ENCODE measurements at regions not wholly inside any gene's neighbourhood (a gene's known extent, or its start where the extent isn't known, plus 50 kb on each side); places are given as distances from the start of the nearest gene placed in this dataset.

GRCh38 chr5:85108471-85108870 lies 723.8 kb upstream of the EDIL3 start:
- Mint-ChIP-seq H3K27me3 (no peaks in the 10 kb centered on the region), H3K27ac (no peak overlapping the region), H3K9me3 (no peaks in the 10 kb centered on the region), H3K36me3 (no peaks in the 10 kb centered on the region), H3K4me1 (no peaks in the 10 kb centered on the region), H3K4me3 (no peak overlapping the region)
- no peak for ATAC-seq

GRCh38 chr5:85109616-85110015 lies 724.9 kb upstream of the EDIL3 start:
- H3K27ac Mint-ChIP-seq = no peak overlapping the region
- no peak overlapping the region for H3K4me3 Mint-ChIP-seq
- no peaks in the 10 kb centered on the region for H3K4me1 Mint-ChIP-seq
- no peak for ATAC-seq
- no peaks in the 10 kb centered on the region for H3K9me3 Mint-ChIP-seq
- no peaks in the 10 kb centered on the region for H3K36me3 Mint-ChIP-seq
- H3K27me3 Mint-ChIP-seq = no peaks in the 10 kb centered on the region

DNA sequence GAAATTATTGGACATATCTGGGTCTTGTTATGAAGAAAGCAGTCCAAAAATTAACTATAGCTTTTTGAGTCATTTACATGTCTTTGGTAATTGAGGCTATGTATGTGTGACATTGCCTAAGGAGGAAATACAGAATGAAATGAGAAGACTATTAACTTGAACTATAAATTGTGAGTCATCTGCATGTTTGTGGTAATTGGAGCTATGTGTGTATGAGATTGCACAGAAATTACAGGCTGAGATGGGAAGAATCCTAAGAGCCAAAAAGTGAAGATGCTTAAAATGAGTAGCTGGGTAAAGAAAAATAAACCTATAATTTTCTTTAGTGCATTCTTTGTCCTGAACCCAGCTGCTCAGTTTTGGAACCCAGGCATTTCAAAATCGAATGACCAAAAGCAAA lies 747.6 kb upstream of the EDIL3 start:
- Mint-ChIP-seq H3K4me1 (no peaks in the 10 kb centered on the region), H3K27me3 (no peaks in the 10 kb centered on the region), H3K36me3 (no peaks in the 10 kb centered on the region), H3K27ac (no peak overlapping the region), H3K9me3 (peaks cover 5% of the 10 kb centered on the region), H3K4me3 (no peak overlapping the region)
- ATAC-seq = no peak

DNA sequence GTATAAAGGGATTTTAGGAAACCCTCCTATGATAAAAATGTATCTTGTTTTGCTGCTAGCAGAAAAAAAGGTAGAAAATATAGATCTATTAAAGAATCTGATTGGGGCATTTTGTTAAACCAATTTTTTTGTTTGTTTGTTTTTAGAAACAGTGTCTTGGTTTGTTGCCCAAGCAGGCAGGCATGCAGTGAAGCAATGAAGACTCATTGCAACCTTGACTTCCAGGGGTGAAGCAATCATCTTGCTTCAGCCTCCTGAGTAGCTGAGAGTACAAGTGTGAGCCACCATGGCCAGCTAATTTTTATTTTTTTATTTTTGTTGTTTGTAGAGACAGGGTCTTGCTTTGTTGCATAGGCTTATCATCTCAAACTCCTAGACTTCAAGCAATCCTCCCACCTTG lies 755.8 kb upstream of the EDIL3 start:
- H3K9me3 Mint-ChIP-seq = no peaks in the 10 kb centered on the region
- H3K27ac Mint-ChIP-seq = no peak overlapping the region
- no peaks in the 10 kb centered on the region for H3K36me3 Mint-ChIP-seq
- H3K4me3 Mint-ChIP-seq = no peak overlapping the region
- ATAC-seq = no peak
- no peaks in the 10 kb centered on the region for H3K27me3 Mint-ChIP-seq
- H3K4me1 Mint-ChIP-seq = no peaks in the 10 kb centered on the region

DNA sequence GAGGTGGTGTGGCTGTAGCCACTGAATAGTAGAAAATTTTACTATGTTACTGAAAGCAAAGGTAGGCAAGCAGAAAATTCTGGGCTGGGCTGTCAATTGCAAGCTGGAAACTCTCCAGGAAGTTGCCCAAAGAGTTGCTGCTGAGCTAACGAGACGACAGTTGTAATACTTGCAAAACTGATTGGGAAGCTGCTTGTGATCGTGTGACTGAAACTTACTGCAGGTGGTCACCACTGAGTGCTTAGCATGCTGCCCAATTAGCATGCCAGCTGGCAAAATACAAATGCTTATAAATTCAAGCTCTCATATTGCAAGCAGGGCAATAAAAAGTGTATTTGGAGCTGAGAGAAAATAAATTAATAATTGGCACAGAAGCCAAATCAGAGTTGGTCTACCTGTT lies 758.5 kb upstream of the EDIL3 start:
- Mint-ChIP-seq H3K9me3 (no peaks in the 10 kb centered on the region), H3K4me3 (no peak overlapping the region), H3K27ac (no peak overlapping the region), H3K36me3 (no peaks in the 10 kb centered on the region), H3K4me1 (no peaks in the 10 kb centered on the region), H3K27me3 (no peaks in the 10 kb centered on the region)
- ATAC-seq = no peak

DNA sequence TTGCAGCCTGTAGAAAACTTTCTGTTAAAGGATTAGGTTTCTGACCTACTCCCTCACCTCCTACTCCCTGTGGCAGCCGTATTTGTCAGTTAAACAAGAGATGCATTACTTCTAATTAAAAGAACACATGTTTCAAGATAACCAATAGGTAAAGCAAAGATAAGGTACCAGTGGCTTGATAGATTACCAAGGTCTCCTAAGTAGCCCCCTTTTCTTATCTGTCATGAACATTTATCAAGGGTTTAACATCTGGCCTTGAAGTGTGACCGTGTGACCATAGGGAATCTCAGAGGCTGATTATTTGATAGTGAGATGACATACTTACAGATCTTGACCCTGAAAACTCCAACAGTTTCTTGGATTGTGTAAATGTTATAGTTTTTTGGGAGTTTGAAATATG lies 764.0 kb upstream of the EDIL3 start:
- H3K4me1 Mint-ChIP-seq = no peaks in the 10 kb centered on the region
- no peak overlapping the region for H3K27ac Mint-ChIP-seq
- ATAC-seq = no peak
- no peaks in the 10 kb centered on the region for H3K36me3 Mint-ChIP-seq
- H3K27me3 Mint-ChIP-seq = no peaks in the 10 kb centered on the region
- H3K9me3 Mint-ChIP-seq = no peaks in the 10 kb centered on the region
- no peak overlapping the region for H3K4me3 Mint-ChIP-seq

DNA sequence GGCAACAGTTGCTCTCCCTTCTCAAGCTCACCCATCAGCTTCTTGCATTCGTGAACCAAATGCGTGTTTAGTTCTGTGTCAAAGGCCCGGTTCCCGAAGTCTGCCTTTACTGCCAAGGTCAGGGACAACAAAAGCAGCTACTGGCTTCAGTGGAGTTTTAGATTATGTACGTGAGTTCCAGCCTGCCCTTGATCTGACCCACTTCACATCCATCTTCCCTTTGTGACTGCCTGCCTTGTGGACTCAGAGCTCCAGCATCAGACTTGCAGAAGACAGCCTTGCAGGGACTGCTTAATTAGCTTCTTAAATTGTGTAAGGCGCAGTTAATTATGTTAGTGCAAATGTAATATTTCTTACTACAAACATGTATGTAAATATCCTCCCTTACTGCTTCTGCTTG lies 774.7 kb upstream of the EDIL3 start:
- Mint-ChIP-seq H3K27me3 (no peaks in the 10 kb centered on the region), H3K4me3 (no peak overlapping the region), H3K4me1 (no peaks in the 10 kb centered on the region), H3K9me3 (peaks cover 5% of the 10 kb centered on the region), H3K27ac (no peak overlapping the region), H3K36me3 (no peaks in the 10 kb centered on the region)
- ATAC-seq = no peak

DNA sequence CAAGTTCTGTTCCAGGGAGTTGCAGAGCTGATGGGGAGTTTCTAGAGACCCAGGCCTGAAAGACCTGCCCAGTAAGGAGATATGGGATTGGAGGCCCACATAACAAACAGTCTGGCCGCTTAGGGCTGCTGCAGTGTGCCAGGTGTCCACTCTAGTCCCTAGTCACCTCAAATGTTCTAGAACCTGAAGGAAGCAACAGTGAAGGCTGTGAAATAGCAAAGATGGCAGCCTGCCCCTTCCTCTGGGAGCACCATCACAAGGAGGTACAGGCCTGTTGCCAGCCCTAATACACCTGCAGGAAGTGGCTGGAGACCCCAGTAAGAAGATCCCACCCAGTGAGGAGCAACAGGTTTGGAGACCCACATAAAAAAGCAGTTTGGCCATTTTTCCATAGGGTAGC lies 783.8 kb upstream of the EDIL3 start:
- no peaks in the 10 kb centered on the region for H3K27me3 Mint-ChIP-seq
- H3K36me3 Mint-ChIP-seq = no peaks in the 10 kb centered on the region
- H3K4me3 Mint-ChIP-seq = no peak overlapping the region
- no peak overlapping the region for H3K27ac Mint-ChIP-seq
- no peaks in the 10 kb centered on the region for H3K4me1 Mint-ChIP-seq
- ATAC-seq = no peak
- peaks cover 2% of the 10 kb centered on the region for H3K9me3 Mint-ChIP-seq

DNA sequence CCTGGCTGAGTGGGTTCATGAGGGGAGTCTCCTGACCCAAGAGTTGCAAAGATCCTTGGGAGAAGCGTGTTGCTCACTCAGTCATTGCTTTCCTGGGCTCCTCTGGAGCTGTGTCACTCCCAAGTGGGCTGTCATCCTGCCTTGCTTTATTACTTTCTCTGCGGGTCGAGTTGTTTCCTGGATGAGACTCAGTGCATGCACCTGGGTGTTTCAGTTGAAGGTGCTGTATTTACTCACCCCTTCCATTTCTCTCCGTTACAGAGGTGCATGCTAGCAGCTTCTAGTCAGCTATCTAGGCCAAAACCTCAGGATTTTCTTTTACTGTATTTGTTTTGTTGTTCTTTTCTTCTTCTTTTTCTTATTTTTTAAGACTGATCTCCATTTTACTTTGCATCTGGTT lies 785.5 kb upstream of the EDIL3 start:
- H3K36me3 Mint-ChIP-seq = no peaks in the 10 kb centered on the region
- no peaks in the 10 kb centered on the region for H3K27me3 Mint-ChIP-seq
- H3K4me3 Mint-ChIP-seq = no peak overlapping the region
- H3K27ac Mint-ChIP-seq = no peak overlapping the region
- H3K9me3 Mint-ChIP-seq = peaks cover 2% of the 10 kb centered on the region
- peak; percentile 12 for ATAC-seq
- no peaks in the 10 kb centered on the region for H3K4me1 Mint-ChIP-seq

GRCh38 chr5:85173469-85173868 lies 788.8 kb upstream of the EDIL3 start:
- Mint-ChIP-seq H3K27me3 (no peaks in the 10 kb centered on the region), H3K36me3 (no peaks in the 10 kb centered on the region), H3K9me3 (no peaks in the 10 kb centered on the region), H3K27ac (no peak overlapping the region), H3K4me1 (no peaks in the 10 kb centered on the region), H3K4me3 (no peak overlapping the region)
- ATAC-seq = no peak

DNA sequence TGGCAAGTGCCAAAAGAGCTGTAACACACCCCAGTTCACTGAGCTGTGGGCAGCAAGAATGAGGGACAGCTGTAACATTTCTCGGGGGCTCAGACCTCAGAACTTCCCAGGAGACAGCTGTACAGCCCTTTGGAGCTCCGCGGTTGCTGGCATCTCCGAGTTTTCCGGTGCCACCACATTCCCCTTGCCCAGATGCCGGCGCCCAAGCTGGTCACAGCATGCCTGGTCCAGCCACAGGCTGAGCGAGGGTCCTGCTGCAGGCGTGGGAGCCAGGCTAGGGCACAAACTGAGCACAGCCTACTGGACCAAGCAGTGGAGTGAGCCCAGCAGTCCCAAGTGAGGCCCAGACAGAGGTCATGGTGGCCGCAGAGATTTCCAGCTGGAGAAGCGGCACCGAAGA lies 797.7 kb upstream of the EDIL3 start:
- Mint-ChIP-seq H3K36me3 (no peaks in the 10 kb centered on the region), H3K9me3 (no peaks in the 10 kb centered on the region), H3K4me3 (no peak overlapping the region), H3K4me1 (peaks cover 3% of the 10 kb centered on the region), H3K27ac (no peak overlapping the region), H3K27me3 (no peaks in the 10 kb centered on the region)
- peak; percentile 27 for ATAC-seq

DNA sequence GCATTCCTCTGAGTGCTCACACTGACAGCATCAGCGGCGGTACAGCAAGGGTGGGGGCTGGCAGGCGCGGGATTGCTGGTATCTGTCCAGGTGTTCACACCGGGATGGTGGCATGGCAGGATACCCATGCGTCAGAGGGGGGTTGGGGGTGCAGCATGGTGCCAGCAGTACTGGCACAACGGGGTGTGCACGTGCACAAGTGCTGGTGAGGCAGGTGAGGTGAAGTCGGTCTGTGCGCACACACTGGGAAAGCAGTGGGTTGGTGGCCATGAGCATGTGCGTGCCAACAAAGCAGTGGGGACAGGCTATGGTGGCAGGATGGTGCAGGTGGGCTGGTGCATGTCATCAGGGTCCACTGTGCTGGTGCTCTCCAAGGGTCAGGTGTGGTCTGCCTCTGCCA lies 819.6 kb upstream of the EDIL3 start:
- peak; percentile 55 for ATAC-seq
- no peak overlapping the region for H3K4me3 Mint-ChIP-seq
- no peak overlapping the region for H3K27ac Mint-ChIP-seq
- H3K9me3 Mint-ChIP-seq = no peaks in the 10 kb centered on the region
- H3K27me3 Mint-ChIP-seq = no peaks in the 10 kb centered on the region
- H3K36me3 Mint-ChIP-seq = no peaks in the 10 kb centered on the region
- H3K4me1 Mint-ChIP-seq = no peaks in the 10 kb centered on the region

DNA sequence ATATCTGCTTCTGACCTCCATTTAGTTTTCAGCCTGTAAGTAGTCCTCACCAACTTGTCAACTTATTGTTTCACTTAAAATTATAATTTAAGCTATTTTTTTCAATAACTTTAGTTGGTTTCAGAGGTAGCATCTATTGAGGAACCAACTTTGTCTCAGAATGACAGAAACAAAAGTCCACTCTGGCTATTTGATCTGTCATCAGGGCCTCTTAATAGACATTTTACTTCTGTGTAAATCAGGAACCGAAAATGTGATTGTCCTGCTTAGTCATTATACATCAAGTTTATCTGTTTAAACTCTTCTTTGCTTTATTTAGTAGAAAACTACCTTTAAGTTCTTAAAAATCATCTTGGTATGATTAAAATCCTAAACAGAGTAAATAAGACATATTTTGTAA lies 820.8 kb upstream of the EDIL3 start:
- ATAC-seq = no peak
- Mint-ChIP-seq H3K27me3 (no peaks in the 10 kb centered on the region), H3K36me3 (no peaks in the 10 kb centered on the region), H3K4me3 (no peak overlapping the region), H3K4me1 (no peaks in the 10 kb centered on the region), H3K9me3 (no peaks in the 10 kb centered on the region), H3K27ac (no peak overlapping the region)

- no peak for ATAC-seq
- H3K4me3 Mint-ChIP-seq = no peak overlapping the region
- H3K9me3 Mint-ChIP-seq = peaks cover 10% of the 10 kb centered on the region
- H3K36me3 Mint-ChIP-seq = no peaks in the 10 kb centered on the region
- H3K27ac Mint-ChIP-seq = no peak overlapping the region
- no peaks in the 10 kb centered on the region for H3K4me1 Mint-ChIP-seq
- H3K27me3 Mint-ChIP-seq = no peaks in the 10 kb centered on the region
Measured at GRCh38 chr5:85225388-85225787, 840.7 kb upstream of the EDIL3 start.

- ATAC-seq = no peak
- no peaks in the 10 kb centered on the region for H3K27me3 Mint-ChIP-seq
- H3K9me3 Mint-ChIP-seq = peaks cover 9% of the 10 kb centered on the region
- no peaks in the 10 kb centered on the region for H3K36me3 Mint-ChIP-seq
- no peak overlapping the region for H3K27ac Mint-ChIP-seq
- H3K4me3 Mint-ChIP-seq = no peak overlapping the region
- H3K4me1 Mint-ChIP-seq = no peaks in the 10 kb centered on the region
Measured at GRCh38 chr5:85249204-85249603, 864.5 kb upstream of the EDIL3 start.

GRCh38 chr5:85263125-85263524 lies 878.4 kb upstream of the EDIL3 start:
- H3K36me3 Mint-ChIP-seq = no peaks in the 10 kb centered on the region
- H3K27ac Mint-ChIP-seq = no peak overlapping the region
- no peak overlapping the region for H3K4me3 Mint-ChIP-seq
- H3K4me1 Mint-ChIP-seq = no peaks in the 10 kb centered on the region
- H3K27me3 Mint-ChIP-seq = no peaks in the 10 kb centered on the region
- no peak for ATAC-seq
- no peaks in the 10 kb centered on the region for H3K9me3 Mint-ChIP-seq

GRCh38 chr5:85266692-85267091 lies 882.0 kb upstream of the EDIL3 start:
- Mint-ChIP-seq H3K4me3 (no peak overlapping the region), H3K9me3 (peaks cover 3% of the 10 kb centered on the region), H3K36me3 (no peaks in the 10 kb centered on the region), H3K27me3 (no peaks in the 10 kb centered on the region), H3K27ac (no peak overlapping the region), H3K4me1 (no peaks in the 10 kb centered on the region)
- no peak for ATAC-seq
